K562 (cell line): ENCODE measurements at regions not wholly inside any gene's neighbourhood (a gene's known extent, or its start where the extent isn't known, plus 50 kb on each side); places are given as distances from the start of the nearest gene placed in this dataset.

ENCODE experiments used
- ATAC-seq: fragments of 200-7000 bp; cut with Tn5 transposase; 3 replicates; pipeline ENCODE4 v1.9.1; 2020; ENCODE audit warnings: moderate library complexity
- BruUV-seq: library from RNA; stranded (reverse); fragments of 400-500 nt; replicated peaks from 2 replicates; lab custom pipeline; 2021; lab: Mats Ljungman, UMichigan
- CTCF ChIA-PET: fragments of 300-600 bp; formaldehyde crosslinking; extraction: SDS; loops from one replicate; lab custom pipeline; 2021; ENCODE audit warnings: low intra/inter-chr PET ratio; lab: Yijun Ruan, JAX
- POLR2A ChIA-PET: fragments of 300-600, 350-650 bp; sonication (Branson Sonifier 250); formaldehyde crosslinking; extraction: SDS; loops from one replicate; lab custom pipeline; 2021; ENCODE audit warnings: antibody characterized with exemption, inconsistent platforms; lab: Yijun Ruan, JAX
- DNase-seq, 4 experiments: peaks; one replicate each; pipeline versions ENCODE4 v3.0.0 to v3.0.0-alpha.2; 2011 to 2018; ENCODE audit warnings: low spot score in 3 of 4, mixed read lengths in 3 of 4; ENCODE audit errors: extremely low read depth in 1 of 4
- FAIRE-seq: peaks from 2 replicates; lab custom pipeline; 2011; peaks lifted over from hg19 to GRCh38; lab: Jason Lieb, UNC
- H2AFZ ChIP-seq: 2 replicates; pipeline ENCODE4 v1.6.0; 2011; ENCODE audit warnings: low read depth, low read length, control low read depth, inconsistent platforms
- H3K27ac ChIP-seq: fragments of 200-600 bp; 3 replicates; pipeline ENCODE4 v1.8.0; 2011; ENCODE audit warnings: low read depth, mild to moderate bottlenecking, control low read depth, inconsistent platforms, low read length, moderate library complexity, mixed read lengths; ENCODE audit errors: extremely low read depth
- H3K27me3 ChIP-seq, 2 experiments: fragments of 300-600 bp in 1 of 2; 2 replicates in 1 of 2; 3 replicates in 1 of 2; pipeline versions ENCODE4 v1.6.0 to v1.8.0; 2011; ENCODE audit warnings: inconsistent platforms in 2 of 2, low read length in 2 of 2, mild to moderate bottlenecking in 1 of 2, mixed read lengths in 1 of 2, moderate library complexity in 1 of 2; ENCODE audit not compliant: control insufficient read depth in 2 of 2, insufficient read depth in 2 of 2
- H3K36me3 ChIP-seq: fragments of 300-600 bp; 3 replicates; pipeline ENCODE4 v1.8.0; 2011; ENCODE audit warnings: mild to moderate bottlenecking, low read length, inconsistent platforms; ENCODE audit not compliant: control insufficient read depth, insufficient read depth
- H3K4me1 ChIP-seq, 2 experiments: fragments of 200-600 bp in 1 of 2; replicated peaks in 1 of 2; 2 replicates in 1 of 2; 3 replicates in 1 of 2; pipeline versions ENCODE4 v1.5.1 to v1.8.0; 2011; ENCODE audit warnings: inconsistent platforms in 2 of 2, low read length in 2 of 2, mild to moderate bottlenecking in 1 of 2, mixed read lengths in 1 of 2, moderate library complexity in 1 of 2; ENCODE audit not compliant: control insufficient read depth in 2 of 2, insufficient read depth in 2 of 2
- H3K4me2 ChIP-seq: 2 replicates; pipeline ENCODE4 v1.6.1; 2011; ENCODE audit warnings: low read length, control low read depth, inconsistent platforms, mixed read lengths; ENCODE audit not compliant: insufficient read depth
- H3K4me3 ChIP-seq: fragments of 200-600 bp; sonication (generic), shearing (Covaris generic); 2 replicates; pipeline ENCODE4 v1.5.1; 2016; ENCODE audit warnings: control low read depth, inconsistent platforms
- H3K79me2 ChIP-seq: fragments of 200-600 bp; 3 replicates; pipeline ENCODE4 v1.8.0; 2011; ENCODE audit warnings: low read length, inconsistent platforms; ENCODE audit not compliant: control insufficient read depth, insufficient read depth
- H3K9ac ChIP-seq, 2 experiments: 2 replicates each; pipeline versions ENCODE4 v1.6.0 to v1.6.1; 2011; ENCODE audit warnings: low read depth in 2 of 2, low read length in 2 of 2, control low read depth in 1 of 2, inconsistent platforms in 1 of 2, mild to moderate bottlenecking in 1 of 2, mixed read lengths in 1 of 2; ENCODE audit not compliant: insufficient read depth in 1 of 2
- H3K9me1 ChIP-seq: one replicate; pipeline ENCODE4 v1.6.0; 2011; ENCODE audit warnings: inconsistent platforms, mild to moderate bottlenecking, low read length, moderate library complexity; ENCODE audit not compliant: control insufficient read depth, insufficient read depth
- H3K9me3 ChIP-seq: replicated peaks from 2 replicates; pipeline ENCODE4 v1.5.1; 2011; ENCODE audit warnings: low read depth, low read length, inconsistent platforms; ENCODE audit not compliant: control insufficient read depth, insufficient read depth
- H4K20me1 ChIP-seq: replicated peaks from 2 replicates; pipeline ENCODE4 v1.6.1; 2011; ENCODE audit warnings: low read length, inconsistent platforms, mixed read lengths; ENCODE audit not compliant: control insufficient read depth, insufficient read depth
- NRF1 ChIP-seq, 2 experiments: fragments of 450-650 bp; IDR thresholded peaks in 1 of 2; conservative IDR thresholded peaks in 1 of 2; 2 replicates each; pipeline ENCODE4 v1.6.1; 2014; ENCODE audit warnings: mild to moderate bottlenecking in 2 of 2
- PHF8 ChIP-seq: fragments of 200-600 bp; sonication (generic); IDR thresholded peaks from 2 replicates; pipeline ENCODE4 v1.6.1; 2012; ENCODE audit warnings: mixed run types, mild to moderate bottlenecking, inconsistent platforms, low read length, moderate library complexity, borderline replicate concordance
- POLR2G ChIP-seq: fragments of 200-400 bp; formaldehyde crosslinking; IDR thresholded peaks from 2 replicates; pipeline ENCODE4 v1.6.1; 2017; ENCODE audit warnings: low read depth, mild to moderate bottlenecking, antibody characterized with exemption, low read length, moderate library complexity
- RBM15 ChIP-seq: fragments of 200-400 bp; formaldehyde crosslinking; IDR thresholded peaks from 2 replicates; pipeline ENCODE4 v1.6.1; 2018; ENCODE audit warnings: mild to moderate bottlenecking, low read length, moderate library complexity; ENCODE audit not compliant: insufficient read depth
- ZFX ChIP-seq: sonication (generic); formaldehyde crosslinking; IDR thresholded peaks from 2 replicates; pipeline ENCODE4 v1.8.0; 2022; ENCODE audit warnings: mild to moderate bottlenecking, missing genetic modification reagents, moderate library complexity
- WGBS: fragments of 100-300 bp; shearing (Covaris generic); methylation state at CpG from one replicate; pipeline ENCODE4 v1.1.6; 2016; ENCODE audit warnings: low coverage, mixed read lengths; ENCODE audit not compliant: insufficient coverage; ENCODE audit errors: missing lambda C conversion rate; 5-methylcytosine and 5-hydroxymethylcytosine counted together
- in situ Hi-C: fragments of 300-500 bp; cut with MboI; formaldehyde crosslinking; loops from 4 replicates; pipeline ENCODE4 v1.15.0; 2018; ENCODE audit warnings: inconsistent platforms, mixed read lengths
- intact Hi-C: fragments of 100-400 bp; cut with micrococcal nuclease; formaldehyde crosslinking; loops from 2 replicates; pipeline ENCODE4 v1.14.2; 2022
- TF ChIP-seq, protein P1 (sequence below): fragments of 250-450 bp; sonication (Bioruptor Pico); IDR thresholded peaks from 2 replicates; pipeline ENCODE4 v1.8.0; 2021; ENCODE audit warnings: moderate library complexity, mild to moderate bottlenecking, inconsistent platforms

GRCh38 chr10:65570143-65571010 lies 1355.5 kb upstream of the LRRTM3 start:
- Histone ChIP-seq H3K4me3 (no peak overlapping the region), H3K9me1 (no peaks in the 10 kb centered on the region), H3K9me3 (no peaks in the 10 kb centered on the region; the same call in 1 of the 2 replicates), H3K4me1 (no peaks in the 10 kb centered on the region), H3K79me2 (no peaks in the 10 kb centered on the region), H3K9ac (no peak overlapping the region), H3K4me2 (no peak overlapping the region), H2AFZ (no peak overlapping the region), H4K20me1 (no peaks in the 10 kb centered on the region), H3K36me3 (no peaks in the 10 kb centered on the region), H3K27me3 (no peaks in the 10 kb centered on the region), H3K27ac (no peak overlapping the region)
- peak in 1 of 4 experiments; percentile 8 for DNase-seq
- no peak for FAIRE-seq
- in situ Hi-C loops (no loop called here), intact Hi-C loops (no loop called here)
- BruUV-seq = no TSS peak
- ChIA-PET CTCF (no interaction called here), POLR2A (interaction anchor here (1.0 kb wide), 1 partner anchor 11 kb away, joined by 3 read pairs; no protein-coding TSS in a partner anchor)
- 2% methylated on average over 20 of the region's 20 CpGs for WGBS
- ATAC-seq = no peak
- TF ChIP-seq, protein P1, sequence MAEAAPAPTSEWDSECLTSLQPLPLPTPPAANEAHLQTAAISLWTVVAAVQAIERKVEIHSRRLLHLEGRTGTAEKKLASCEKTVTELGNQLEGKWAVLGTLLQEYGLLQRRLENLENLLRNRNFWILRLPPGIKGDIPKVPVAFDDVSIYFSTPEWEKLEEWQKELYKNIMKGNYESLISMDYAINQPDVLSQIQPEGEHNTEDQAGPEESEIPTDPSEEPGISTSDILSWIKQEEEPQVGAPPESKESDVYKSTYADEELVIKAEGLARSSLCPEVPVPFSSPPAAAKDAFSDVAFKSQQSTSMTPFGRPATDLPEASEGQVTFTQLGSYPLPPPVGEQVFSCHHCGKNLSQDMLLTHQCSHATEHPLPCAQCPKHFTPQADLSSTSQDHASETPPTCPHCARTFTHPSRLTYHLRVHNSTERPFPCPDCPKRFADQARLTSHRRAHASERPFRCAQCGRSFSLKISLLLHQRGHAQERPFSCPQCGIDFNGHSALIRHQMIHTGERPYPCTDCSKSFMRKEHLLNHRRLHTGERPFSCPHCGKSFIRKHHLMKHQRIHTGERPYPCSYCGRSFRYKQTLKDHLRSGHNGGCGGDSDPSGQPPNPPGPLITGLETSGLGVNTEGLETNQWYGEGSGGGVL (CRISPR knock-in tag) = no peak
- no peak for TF ChIP-seq POLR2G
- peak; percentile 52; the same call in 1 of the 2 replicates for TF ChIP-seq PHF8
- TF ChIP-seq RBM15 = no peak
- peak; percentile 64 to 74 for TF ChIP-seq NRF1 (conservative IDR thresholded peaks at IDR 0.05 in 1 of 2, IDR thresholded peaks at IDR 0.05 in 1 of 2)
- 0 out of 2 replicates have a peak, but pooled peaks have one; percentile 22 for TF ChIP-seq ZFX (CRISPR knock-in tag)
